ENCODE measurements at regions not wholly inside any gene's neighbourhood (a gene's known extent, or its start where the extent isn't known, plus 50 kb on each side); places are given as distances from the start of the nearest gene placed in this dataset.

GRCh38 chr10:31133251-31133791 lies 101.7 kb upstream of the ZNF438 start:
- no peaks in the 10 kb centered on the region for H4K20me1 ChIP-seq (ENCODE audit: insufficient read depth, low read length)
- no peak overlapping the region for H3K9ac ChIP-seq (ENCODE audit: insufficient read depth, low read depth, low read length)
- H3K27ac ChIP-seq (ENCODE audit: extremely low read length, insufficient read depth, low read length), result no peak overlapping the region
- WGBS (ENCODE audit: low lambda C conversion rate), result 50% methylated on average over 10 of the region's 17 CpGs
- H3K4me3 ChIP-seq (replicated peaks in 1 of 3; ENCODE audit: insufficient read depth in 1 of 3, low read depth in 2 of 3, low read length in 3 of 3), result no peak overlapping the region
- TF ChIP-seq ZFP41 (CRISPR knock-in tag; IDR thresholded peaks at IDR 0.05; ENCODE audit: borderline replicate concordance) (no peak), ZNF337 (CRISPR knock-in tag; IDR thresholded peaks at IDR 0.05; ENCODE audit: borderline replicate concordance, low read depth) (no peak), LCORL (IDR thresholded peaks at IDR 0.05) (no peak), LCORL (CRISPR knock-in tag; IDR thresholded peaks at IDR 0.05) (no peak), ZSCAN9 (CRISPR knock-in tag; IDR thresholded peaks at IDR 0.05; ENCODE audit: borderline replicate concordance) (no peak), HOMEZ (CRISPR knock-in tag; IDR thresholded peaks at IDR 0.05; ENCODE audit: low read depth) (no peak), FOXA3 (CRISPR knock-in tag; IDR thresholded peaks at IDR 0.05) (no peak), ZNF761 (CRISPR knock-in tag; conservative IDR thresholded peaks at IDR 0.05) (no peak), KLF13 (CRISPR knock-in tag; IDR thresholded peaks at IDR 0.05) (no peak), GMEB1 (CRISPR knock-in tag; IDR thresholded peaks at IDR 0.05; ENCODE audit: borderline replicate concordance) (no peak), ONECUT2 (CRISPR knock-in tag; IDR thresholded peaks at IDR 0.05) (no peak), ZBTB21 (CRISPR knock-in tag; IDR thresholded peaks at IDR 0.05) (no peak), ZNF644 (CRISPR knock-in tag; IDR thresholded peaks at IDR 0.05; ENCODE audit: low read depth) (no peak)
- H3K4me2 ChIP-seq (ENCODE audit: low read depth, low read length), result no peak overlapping the region
- ATAC-seq (no peak), FAIRE-seq (no peak), DNase-seq (ENCODE audit: low spot score) (no peak)
- ChIA-PET POLR2A (no interaction called here), CTCF (ENCODE audit: low intra/inter-chr PET ratio, low total read pairs) (no interaction called here)
- intact Hi-C loops (cut with micrococcal nuclease; ENCODE audit: unreplicated experiment), result no loop called here
- in situ Hi-C loops (cut with HindIII; ENCODE audit: extremely low pct_ligation_motif_present, low pct_unique_long_range_greater_than_20kb), result no loop called here
- no TSS peak for BruUV-seq (replicated peaks)
- no peaks in the 10 kb centered on the region for H3K9me3 ChIP-seq (ENCODE audit: low read length)
- H2AFZ ChIP-seq (ENCODE audit: low read length), result no peak overlapping the region
- H3K4me1 ChIP-seq (ENCODE audit: insufficient read depth, low read length), result no peaks in the 10 kb centered on the region; the same call in 1 of the 2 replicates
- H3K27me3 ChIP-seq (ENCODE audit: control insufficient read depth in 1 of 2, insufficient read depth in 2 of 2, low read length in 2 of 2), result peaks cover 0 to 6% of the 10 kb centered on the region in 2 experiments; a peak in 1 of 5 replicates
- H3K79me2 ChIP-seq (ENCODE audit: insufficient read depth, low read length), result no peaks in the 10 kb centered on the region
- H3K36me3 ChIP-seq (replicated peaks in 1 of 2; ENCODE audit: control insufficient read depth in 1 of 2, insufficient read depth in 2 of 2, low read length in 2 of 2), result no peaks in the 10 kb centered on the region
